ENCODE measurements at regions not wholly inside any gene's neighbourhood (a gene's known extent, or its start where the extent isn't known, plus 50 kb on each side); places are given as distances from the start of the nearest gene placed in this dataset.

DNA sequence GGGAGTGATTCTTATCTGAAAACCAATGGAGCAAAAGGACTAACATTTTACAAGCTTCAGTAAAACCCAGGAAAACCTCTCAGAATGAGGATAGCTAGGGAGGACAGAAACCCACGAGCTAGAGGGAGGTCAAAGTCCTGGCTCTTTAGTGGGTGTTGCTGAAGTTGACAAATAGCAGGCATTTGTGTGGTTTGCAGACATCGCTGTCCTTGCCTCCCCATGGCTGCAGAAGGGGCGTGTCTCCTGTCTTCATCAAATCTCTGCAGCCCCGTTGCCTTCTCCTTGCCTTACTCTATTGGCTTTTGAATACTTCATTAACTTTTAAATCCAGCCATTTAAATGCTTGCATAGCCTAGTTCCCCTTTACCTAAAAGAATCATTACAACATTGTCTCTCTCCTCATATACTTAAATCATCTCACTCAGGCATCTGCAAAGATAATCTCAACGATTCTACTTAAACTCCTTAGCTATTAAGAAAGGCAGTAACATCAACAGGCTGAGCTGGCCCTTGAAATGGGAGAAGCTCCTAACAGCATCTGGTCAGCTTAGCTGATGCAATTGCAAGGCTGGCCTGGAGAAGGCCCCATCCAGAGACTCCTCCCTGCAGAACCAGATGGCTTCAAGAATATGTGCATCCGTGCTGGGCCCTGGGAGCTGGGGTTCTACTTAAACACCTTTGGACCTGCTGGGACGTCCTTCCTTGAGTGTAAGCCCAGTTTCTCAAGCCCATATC lies 152.8 kb upstream of the TAS2R1 start:
- TF ChIP-seq ISL1 (CRISPR knock-in tag; IDR thresholded peaks at IDR 0.05) (no peak), SNAI2 (CRISPR knock-in tag; IDR thresholded peaks at IDR 0.05) (no peak), ZNF8 (CRISPR knock-in tag; IDR thresholded peaks at IDR 0.05) (no peak), PPARA (CRISPR knock-in tag; IDR thresholded peaks at IDR 0.05; ENCODE audit: borderline replicate concordance) (no peak), ZNF565 (CRISPR knock-in tag; conservative IDR thresholded peaks at IDR 0.05; ENCODE audit: low read depth) (no peak), OSR1 (CRISPR knock-in tag; IDR thresholded peaks at IDR 0.05) (no peak), GLIS3 (CRISPR knock-in tag; IDR thresholded peaks at IDR 0.05) (no peak), RARB (CRISPR knock-in tag; IDR thresholded peaks at IDR 0.05) (no peak), ARNTL (CRISPR knock-in tag; IDR thresholded peaks at IDR 0.05; ENCODE audit: borderline replicate concordance, low read depth) (no peak), TCF4 (CRISPR knock-in tag; IDR thresholded peaks at IDR 0.05; ENCODE audit: borderline replicate concordance) (no peak)
- TF ChIP-seq, protein P1, sequence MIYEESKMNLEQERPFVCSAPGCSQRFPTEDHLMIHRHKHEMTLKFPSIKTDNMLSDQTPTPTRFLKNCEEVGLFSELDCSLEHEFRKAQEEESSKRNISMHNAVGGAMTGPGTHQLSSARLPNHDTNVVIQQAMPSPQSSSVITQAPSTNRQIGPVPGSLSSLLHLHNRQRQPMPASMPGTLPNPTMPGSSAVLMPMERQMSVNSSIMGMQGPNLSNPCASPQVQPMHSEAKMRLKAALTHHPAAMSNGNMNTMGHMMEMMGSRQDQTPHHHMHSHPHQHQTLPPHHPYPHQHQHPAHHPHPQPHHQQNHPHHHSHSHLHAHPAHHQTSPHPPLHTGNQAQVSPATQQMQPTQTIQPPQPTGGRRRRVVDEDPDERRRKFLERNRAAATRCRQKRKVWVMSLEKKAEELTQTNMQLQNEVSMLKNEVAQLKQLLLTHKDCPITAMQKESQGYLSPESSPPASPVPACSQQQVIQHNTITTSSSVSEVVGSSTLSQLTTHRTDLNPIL (CRISPR knock-in tag; IDR thresholded peaks at IDR 0.05; ENCODE audit: low read depth), result no peak
- TF ChIP-seq, protein P2, sequence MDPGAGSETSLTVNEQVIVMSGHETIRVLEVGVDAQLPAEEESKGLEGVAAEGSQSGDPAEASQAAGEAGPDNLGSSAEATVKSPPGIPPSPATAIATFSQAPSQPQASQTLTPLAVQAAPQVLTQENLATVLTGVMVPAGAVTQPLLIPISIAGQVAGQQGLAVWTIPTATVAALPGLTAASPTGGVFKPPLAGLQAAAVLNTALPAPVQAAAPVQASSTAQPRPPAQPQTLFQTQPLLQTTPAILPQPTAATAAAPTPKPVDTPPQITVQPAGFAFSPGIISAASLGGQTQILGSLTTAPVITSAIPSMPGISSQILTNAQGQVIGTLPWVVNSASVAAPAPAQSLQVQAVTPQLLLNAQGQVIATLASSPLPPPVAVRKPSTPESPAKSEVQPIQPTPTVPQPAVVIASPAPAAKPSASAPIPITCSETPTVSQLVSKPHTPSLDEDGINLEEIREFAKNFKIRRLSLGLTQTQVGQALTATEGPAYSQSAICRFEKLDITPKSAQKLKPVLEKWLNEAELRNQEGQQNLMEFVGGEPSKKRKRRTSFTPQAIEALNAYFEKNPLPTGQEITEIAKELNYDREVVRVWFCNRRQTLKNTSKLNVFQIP (CRISPR knock-in tag; IDR thresholded peaks at IDR 0.05; ENCODE audit: borderline replicate concordance, low read depth), result no peak
- ATAC-seq, result no peak

DNA sequence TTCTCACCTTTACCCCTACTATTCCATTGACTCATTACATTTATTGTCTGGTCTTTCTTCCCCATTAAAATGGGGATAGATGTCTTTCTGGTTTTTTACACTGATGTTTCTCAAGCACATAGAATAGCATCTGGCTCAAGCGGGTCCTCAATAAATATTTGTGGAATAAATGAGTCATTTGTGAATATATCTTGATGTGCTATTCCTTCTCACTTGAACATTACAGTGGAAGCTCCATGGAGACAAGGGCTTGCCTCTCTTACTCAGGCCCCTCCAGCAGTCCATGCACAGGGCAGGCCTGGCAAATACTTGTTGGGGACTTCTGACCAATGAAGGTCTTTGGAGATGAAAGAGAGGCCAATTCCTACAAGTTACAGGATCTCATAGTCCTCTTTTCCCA lies 151.7 kb upstream of the TAS2R1 start:
- ATAC-seq, result no peak
- no peak for TF ChIP-seq ESRRG (CRISPR knock-in tag; IDR thresholded peaks at IDR 0.05)
- TF ChIP-seq PPARA (CRISPR knock-in tag; IDR thresholded peaks at IDR 0.05; ENCODE audit: borderline replicate concordance), result no peak
- no peak for TF ChIP-seq ZC3H10 (CRISPR knock-in tag; IDR thresholded peaks at IDR 0.05)
- TF ChIP-seq, protein P1 (CRISPR knock-in tag; IDR thresholded peaks at IDR 0.05; ENCODE audit: low read depth), result no peak
- TF ChIP-seq, protein P3, sequence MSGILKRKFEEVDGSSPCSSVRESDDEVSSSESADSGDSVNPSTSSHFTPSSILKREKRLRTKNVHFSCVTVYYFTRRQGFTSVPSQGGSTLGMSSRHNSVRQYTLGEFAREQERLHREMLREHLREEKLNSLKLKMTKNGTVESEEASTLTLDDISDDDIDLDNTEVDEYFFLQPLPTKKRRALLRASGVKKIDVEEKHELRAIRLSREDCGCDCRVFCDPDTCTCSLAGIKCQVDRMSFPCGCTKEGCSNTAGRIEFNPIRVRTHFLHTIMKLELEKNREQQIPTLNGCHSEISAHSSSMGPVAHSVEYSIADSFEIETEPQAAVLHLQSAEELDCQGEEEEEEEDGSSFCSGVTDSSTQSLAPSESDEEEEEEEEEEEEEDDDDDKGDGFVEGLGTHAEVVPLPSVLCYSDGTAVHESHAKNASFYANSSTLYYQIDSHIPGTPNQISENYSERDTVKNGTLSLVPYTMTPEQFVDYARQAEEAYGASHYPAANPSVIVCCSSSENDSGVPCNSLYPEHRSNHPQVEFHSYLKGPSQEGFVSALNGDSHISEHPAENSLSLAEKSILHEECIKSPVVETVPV (CRISPR knock-in tag; IDR thresholded peaks at IDR 0.05), result no peak
- no peak for TF ChIP-seq TCF4 (CRISPR knock-in tag; IDR thresholded peaks at IDR 0.05; ENCODE audit: borderline replicate concordance)

DNA sequence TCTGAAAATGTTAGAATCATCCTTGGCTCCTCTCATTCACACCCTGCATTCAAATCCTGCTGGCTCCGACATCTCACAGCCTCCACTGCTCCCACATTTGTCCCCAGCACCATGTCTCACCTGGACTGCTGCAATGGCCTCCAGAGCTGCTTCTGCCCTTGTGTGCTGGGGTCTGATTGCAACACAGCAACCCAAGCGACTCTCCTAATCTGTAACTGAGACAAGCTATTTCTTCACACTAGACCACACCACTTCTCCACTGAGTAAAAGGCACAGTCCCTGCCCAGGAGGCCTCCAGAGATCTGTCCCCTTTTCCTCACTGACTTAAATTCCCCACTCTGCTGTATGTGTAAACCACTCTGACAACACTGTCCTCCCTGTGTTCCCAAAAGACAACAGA lies 151.1 kb upstream of the TAS2R1 start:
- no peak for ATAC-seq
- TF ChIP-seq GLIS3 (CRISPR knock-in tag; IDR thresholded peaks at IDR 0.05), result no peak
- TF ChIP-seq ZFP3 (CRISPR knock-in tag; IDR thresholded peaks at IDR 0.05), result no peak
- TF ChIP-seq, protein P4, sequence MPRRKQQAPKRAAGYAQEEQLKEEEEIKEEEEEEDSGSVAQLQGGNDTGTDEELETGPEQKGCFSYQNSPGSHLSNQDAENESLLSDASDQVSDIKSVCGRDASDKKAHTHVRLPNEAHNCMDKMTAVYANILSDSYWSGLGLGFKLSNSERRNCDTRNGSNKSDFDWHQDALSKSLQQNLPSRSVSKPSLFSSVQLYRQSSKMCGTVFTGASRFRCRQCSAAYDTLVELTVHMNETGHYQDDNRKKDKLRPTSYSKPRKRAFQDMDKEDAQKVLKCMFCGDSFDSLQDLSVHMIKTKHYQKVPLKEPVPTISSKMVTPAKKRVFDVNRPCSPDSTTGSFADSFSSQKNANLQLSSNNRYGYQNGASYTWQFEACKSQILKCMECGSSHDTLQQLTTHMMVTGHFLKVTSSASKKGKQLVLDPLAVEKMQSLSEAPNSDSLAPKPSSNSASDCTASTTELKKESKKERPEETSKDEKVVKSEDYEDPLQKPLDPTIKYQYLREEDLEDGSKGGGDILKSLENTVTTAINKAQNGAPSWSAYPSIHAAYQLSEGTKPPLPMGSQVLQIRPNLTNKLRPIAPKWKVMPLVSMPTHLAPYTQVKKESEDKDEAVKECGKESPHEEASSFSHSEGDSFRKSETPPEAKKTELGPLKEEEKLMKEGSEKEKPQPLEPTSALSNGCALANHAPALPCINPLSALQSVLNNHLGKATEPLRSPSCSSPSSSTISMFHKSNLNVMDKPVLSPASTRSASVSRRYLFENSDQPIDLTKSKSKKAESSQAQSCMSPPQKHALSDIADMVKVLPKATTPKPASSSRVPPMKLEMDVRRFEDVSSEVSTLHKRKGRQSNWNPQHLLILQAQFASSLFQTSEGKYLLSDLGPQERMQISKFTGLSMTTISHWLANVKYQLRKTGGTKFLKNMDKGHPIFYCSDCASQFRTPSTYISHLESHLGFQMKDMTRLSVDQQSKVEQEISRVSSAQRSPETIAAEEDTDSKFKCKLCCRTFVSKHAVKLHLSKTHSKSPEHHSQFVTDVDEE (CRISPR knock-in tag; IDR thresholded peaks at IDR 0.05), result no peak
- TF ChIP-seq ZNF70 (CRISPR knock-in tag; IDR thresholded peaks at IDR 0.05), result no peak
- no peak for TF ChIP-seq RARB (CRISPR knock-in tag; IDR thresholded peaks at IDR 0.05)
- TF ChIP-seq BACH2 (CRISPR knock-in tag; IDR thresholded peaks at IDR 0.05; ENCODE audit: borderline replicate concordance), result no peak
- no peak for TF ChIP-seq TOX (CRISPR knock-in tag; IDR thresholded peaks at IDR 0.05; ENCODE audit: borderline replicate concordance)
- no peak for TF ChIP-seq ZNF8 (CRISPR knock-in tag; IDR thresholded peaks at IDR 0.05)
- TF ChIP-seq, protein P1 (CRISPR knock-in tag; IDR thresholded peaks at IDR 0.05; ENCODE audit: low read depth), result no peak
- TF ChIP-seq ZNF565 (CRISPR knock-in tag; conservative IDR thresholded peaks at IDR 0.05; ENCODE audit: low read depth), result no peak
- TF ChIP-seq OSR1 (CRISPR knock-in tag; IDR thresholded peaks at IDR 0.05), result no peak
- TF ChIP-seq ISL1 (CRISPR knock-in tag; IDR thresholded peaks at IDR 0.05), result no peak
- TF ChIP-seq SNAI2 (CRISPR knock-in tag; IDR thresholded peaks at IDR 0.05), result no peak
- TF ChIP-seq PPARA (CRISPR knock-in tag; IDR thresholded peaks at IDR 0.05; ENCODE audit: borderline replicate concordance), result no peak

All from SK-N-SH treated with all-trans-retinoic acid at 6 μM for 48 hours (cell line).